Fibroblast of lung (primary cell): ENCODE measurements at regions not wholly inside any gene's neighbourhood (a gene's known extent, or its start where the extent isn't known, plus 50 kb on each side); places are given as distances from the start of the nearest gene placed in this dataset.

Experiments used
- EZH2 ChIP-seq: IDR thresholded peaks from 2 replicates; pipeline ENCODE4 v1.5.1; 2012; ENCODE audit warnings: low read length, control low read depth, mild to moderate bottlenecking; ENCODE audit errors: missing control alignments
- TF ChIP-seq, protein P1 (sequence below), 2 donors: IDR thresholded peaks in 1 of 2; conservative IDR thresholded peaks in 1 of 2; 1 replicate in 1 of 2; 2 replicates in 1 of 2; pipeline ENCODE4 v1.5.1; 2011 to 2012; ENCODE audit warnings: low read length in 2 of 2, control low read depth in 1 of 2, inconsistent platforms in 1 of 2, low read depth in 1 of 2, mild to moderate bottlenecking in 1 of 2

- TF ChIP-seq, protein P1, sequence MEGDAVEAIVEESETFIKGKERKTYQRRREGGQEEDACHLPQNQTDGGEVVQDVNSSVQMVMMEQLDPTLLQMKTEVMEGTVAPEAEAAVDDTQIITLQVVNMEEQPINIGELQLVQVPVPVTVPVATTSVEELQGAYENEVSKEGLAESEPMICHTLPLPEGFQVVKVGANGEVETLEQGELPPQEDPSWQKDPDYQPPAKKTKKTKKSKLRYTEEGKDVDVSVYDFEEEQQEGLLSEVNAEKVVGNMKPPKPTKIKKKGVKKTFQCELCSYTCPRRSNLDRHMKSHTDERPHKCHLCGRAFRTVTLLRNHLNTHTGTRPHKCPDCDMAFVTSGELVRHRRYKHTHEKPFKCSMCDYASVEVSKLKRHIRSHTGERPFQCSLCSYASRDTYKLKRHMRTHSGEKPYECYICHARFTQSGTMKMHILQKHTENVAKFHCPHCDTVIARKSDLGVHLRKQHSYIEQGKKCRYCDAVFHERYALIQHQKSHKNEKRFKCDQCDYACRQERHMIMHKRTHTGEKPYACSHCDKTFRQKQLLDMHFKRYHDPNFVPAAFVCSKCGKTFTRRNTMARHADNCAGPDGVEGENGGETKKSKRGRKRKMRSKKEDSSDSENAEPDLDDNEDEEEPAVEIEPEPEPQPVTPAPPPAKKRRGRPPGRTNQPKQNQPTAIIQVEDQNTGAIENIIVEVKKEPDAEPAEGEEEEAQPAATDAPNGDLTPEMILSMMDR (conservative IDR thresholded peaks at IDR 0.05 in 1 of 2, IDR thresholded peaks at IDR 0.05 in 1 of 2; ENCODE audit: low read depth in 1 of 2, low read length in 2 of 2) = no peak
- no peak for TF ChIP-seq EZH2
Observed at GRCh38 chr5:173498286-173498685, 118.2 kb downstream of the BOD1 start.
